Suprapubic skin (tissue), 4 donors: ENCODE measurements at regions not wholly inside any gene's neighbourhood (a gene's known extent, or its start where the extent isn't known, plus 50 kb on each side); places are given as distances from the start of the nearest gene placed in this dataset.
A peak's percentile ranks its signal among the peaks of the same experiment; 100 is the strongest.

Experiments used
- DNase-seq, 2 donors: peaks; one replicate each; pipeline ENCODE4 v3.0.0-alpha.2; 2019; ENCODE audit warnings: low spot score in 2 of 2
- H3K27ac ChIP-seq: fragments of 200-600 bp; sonication (generic); one replicate; pipeline ENCODE4 v1.5.1; 2019
- H3K27me3 ChIP-seq: fragments of 200-600 bp; sonication (generic); one replicate; pipeline ENCODE4 v1.5.1; 2019
- H3K36me3 ChIP-seq: fragments of 200-600 bp; sonication (generic); one replicate; pipeline ENCODE4 v1.5.1; 2019
- H3K4me1 ChIP-seq: fragments of 200-600 bp; sonication (generic); one replicate; pipeline ENCODE4 v1.5.1; 2019
- H3K4me3 ChIP-seq: fragments of 200-600 bp; sonication (generic); one replicate; pipeline ENCODE4 v1.5.1; 2019; ENCODE audit warnings: mild to moderate bottlenecking
- H3K9me3 ChIP-seq: fragments of 200-600 bp; sonication (generic); one replicate; pipeline ENCODE4 v1.5.1; 2019
- CTCF ChIP-seq, 2 donors: fragments of 200-600 bp in 1 of 2; fragments of 450-650 bp in 1 of 2; sonication (generic) in 1 of 2; IDR thresholded peaks; one replicate each; pipeline ENCODE4 v1.5.1; 2016 to 2019; ENCODE audit warnings: antibody characterized with exemption in 2 of 2, mild to moderate bottlenecking in 1 of 2, moderate library complexity in 1 of 2
- EP300 ChIP-seq: sonication (generic); formaldehyde crosslinking; IDR thresholded peaks from one replicate; pipeline ENCODE4 v1.6.1; 2017; ENCODE audit warnings: antibody characterized with exemption
- POLR2A ChIP-seq, 2 donors: fragments of 450-650 bp; IDR thresholded peaks; one replicate each; pipeline ENCODE4 v1.6.1; 2017; ENCODE audit warnings: antibody characterized with exemption in 2 of 2, mild to moderate bottlenecking in 2 of 2, moderate library complexity in 2 of 2
- POLR2AphosphoS5 ChIP-seq, 3 donors: sonication (generic); formaldehyde crosslinking; IDR thresholded peaks; one replicate each; pipeline ENCODE4 v1.6.1; 2017; ENCODE audit warnings: antibody characterized with exemption in 3 of 3
- WGBS: methylation state at CpG from one replicate; pipeline ENCODE4 v1.1.5; 2018; 5-methylcytosine and 5-hydroxymethylcytosine counted together

- no peaks in the 10 kb centered on the region for H3K9me3 ChIP-seq
- H3K27me3 ChIP-seq, result peaks cover 6% of the 10 kb centered on the region
- no peaks in the 10 kb centered on the region for H3K4me1 ChIP-seq
- TF ChIP-seq CTCF (IDR thresholded peaks at IDR 0.05) (no peak), POLR2AphosphoS5 (IDR thresholded peaks at IDR 0.05) (no peak), EP300 (no peak), POLR2A (IDR thresholded peaks at IDR 0.05) (no peak)
- DNase-seq, result peak in 1 of 2 donors; percentile 71
- WGBS, result 94% methylated on average over 4 of the region's 5 CpGs
- H3K27ac ChIP-seq, result no peak overlapping the region
- no peaks in the 10 kb centered on the region for H3K36me3 ChIP-seq
- no peak overlapping the region for H3K4me3 ChIP-seq
Observed at GRCh38 chr22:47571616-47572015, 809.2 kb downstream of the TBC1D22A start.

GRCh38 chr22:47570851-47571250 lies 808.4 kb downstream of the TBC1D22A start:
- TF ChIP-seq EP300, result no peak
- no peak for TF ChIP-seq CTCF (IDR thresholded peaks at IDR 0.05)
- TF ChIP-seq POLR2AphosphoS5 (IDR thresholded peaks at IDR 0.05), result no peak
- 91% methylated on average over 5 of the region's 5 CpGs for WGBS
- Histone ChIP-seq H3K27ac (no peak overlapping the region), H3K4me1 (no peaks in the 10 kb centered on the region), H3K4me3 (no peak overlapping the region), H3K9me3 (no peaks in the 10 kb centered on the region), H3K36me3 (no peaks in the 10 kb centered on the region), H3K27me3 (peaks cover 7% of the 10 kb centered on the region)
- DNase-seq, result peak in 1 of 2 donors; percentile 13

GRCh38 chr22:47570300-47570685 lies 807.8 kb downstream of the TBC1D22A start:
- 91% methylated on average over 13 of the region's 14 CpGs for WGBS
- peak in 1 of 2 donors; percentile 60 for DNase-seq
- H3K27me3 ChIP-seq, result peaks cover 7% of the 10 kb centered on the region
- H3K9me3 ChIP-seq, result no peaks in the 10 kb centered on the region
- no peaks in the 10 kb centered on the region for H3K36me3 ChIP-seq
- no peak overlapping the region for H3K27ac ChIP-seq
- H3K4me3 ChIP-seq, result no peak overlapping the region
- no peaks in the 10 kb centered on the region for H3K4me1 ChIP-seq
- TF ChIP-seq EP300, result no peak
- no peak for TF ChIP-seq CTCF (IDR thresholded peaks at IDR 0.05)
- no peak for TF ChIP-seq POLR2AphosphoS5 (IDR thresholded peaks at IDR 0.05)
- no peak for TF ChIP-seq POLR2A (IDR thresholded peaks at IDR 0.05)

GRCh38 chr22:47569389-47570299 lies 807.2 kb downstream of the TBC1D22A start:
- Histone ChIP-seq H3K4me3 (no peak overlapping the region), H3K4me1 (no peaks in the 10 kb centered on the region), H3K27ac (no peak overlapping the region), H3K36me3 (no peaks in the 10 kb centered on the region), H3K9me3 (no peaks in the 10 kb centered on the region), H3K27me3 (peaks cover 5% of the 10 kb centered on the region)
- peak in 1 of 2 donors; percentile 49 for DNase-seq
- no peak for TF ChIP-seq POLR2A (IDR thresholded peaks at IDR 0.05)
- TF ChIP-seq POLR2AphosphoS5 (IDR thresholded peaks at IDR 0.05), result no peak
- no peak for TF ChIP-seq EP300
- no peak for TF ChIP-seq CTCF (IDR thresholded peaks at IDR 0.05)
- WGBS, result 86% methylated on average over 17 of the region's 17 CpGs

- H3K27ac ChIP-seq, result no peak overlapping the region
- H3K4me3 ChIP-seq, result no peak overlapping the region
- H3K4me1 ChIP-seq, result no peaks in the 10 kb centered on the region
- H3K27me3 ChIP-seq, result peaks cover 14% of the 10 kb centered on the region
- DNase-seq, result peak in 1 of 2 donors; percentile 23
- no peaks in the 10 kb centered on the region for H3K36me3 ChIP-seq
- no peak for TF ChIP-seq POLR2A (IDR thresholded peaks at IDR 0.05)
- no peak for TF ChIP-seq POLR2AphosphoS5 (IDR thresholded peaks at IDR 0.05)
- no peak for TF ChIP-seq EP300
- no peak for TF ChIP-seq CTCF (IDR thresholded peaks at IDR 0.05)
- 91% methylated on average over 8 of the region's 8 CpGs for WGBS
- H3K9me3 ChIP-seq, result no peaks in the 10 kb centered on the region
Observed at GRCh38 chr22:47568700-47569099, 806.2 kb downstream of the TBC1D22A start.
